HepG2 (cell line): ENCODE measurements at regions not wholly inside any gene's neighbourhood (a gene's known extent, or its start where the extent isn't known, plus 50 kb on each side); places are given as distances from the start of the nearest gene placed in this dataset.

Source experiments
- ATAC-seq: fragments of 200-7000 bp; cut with Tn5 transposase; 3 replicates; pipeline ENCODE4 v1.9.1; 2020; ENCODE audit warnings: mild to moderate bottlenecking, moderate library complexity
- BruUV-seq: library from RNA; stranded (reverse); fragments of 400-500 nt; replicated peaks from 2 replicates; lab custom pipeline; 2021; lab: Mats Ljungman, UMichigan
- CTCF ChIA-PET: fragments of 300-600 bp; formaldehyde crosslinking; extraction: SDS; loops from one replicate; lab custom pipeline; 2021; ENCODE audit warnings: low total read pairs, inconsistent platforms, low intra/inter-chr PET ratio; lab: Yijun Ruan, JAX
- POLR2A ChIA-PET: fragments of 350-600 bp; sonication (Branson Sonifier 250); formaldehyde crosslinking; loops from one replicate; lab custom pipeline; 2020; ENCODE audit warnings: antibody characterized with exemption, inconsistent platforms; lab: Yijun Ruan, JAX
- DNase-seq: peaks from one replicate; pipeline ENCODE4 v3.0.0-alpha.2; 2015; ENCODE audit warnings: low spot score
- FAIRE-seq: peaks from 3 replicates; lab custom pipeline; 2011; peaks lifted over from hg19 to GRCh38; lab: Jason Lieb, UNC
- H2AFZ ChIP-seq: one replicate; pipeline ENCODE4 v1.6.1; 2011; ENCODE audit warnings: low read length, inconsistent platforms
- H3K27ac ChIP-seq: fragments of 300-600 bp; 3 replicates; pipeline ENCODE4 v1.8.0; 2011; ENCODE audit warnings: mixed run types, mild to moderate bottlenecking, mixed read lengths, low read length, inconsistent platforms; ENCODE audit not compliant: insufficient read depth; ENCODE audit errors: extremely low read length
- H3K27me3 ChIP-seq, 2 experiments: fragments of 200-600 bp in 1 of 2; 2 replicates in 1 of 2; 3 replicates in 1 of 2; pipeline versions ENCODE4 v1.6.0 to v1.8.0; 2011; ENCODE audit warnings: low read length in 2 of 2, mild to moderate bottlenecking in 2 of 2, moderate library complexity in 2 of 2, inconsistent platforms in 1 of 2; ENCODE audit not compliant: insufficient read depth in 2 of 2, control insufficient read depth in 1 of 2
- H3K36me3 ChIP-seq, 2 experiments: fragments of 200-600 bp in 1 of 2; replicated peaks in 1 of 2; 2 replicates in 1 of 2; 3 replicates in 1 of 2; pipeline versions ENCODE4 v1.5.1 to v1.8.0; 2011; ENCODE audit warnings: low read length in 2 of 2, inconsistent platforms in 1 of 2; ENCODE audit not compliant: insufficient read depth in 2 of 2, control insufficient read depth in 1 of 2
- H3K4me1 ChIP-seq: 2 replicates; pipeline ENCODE4 v1.5.1; 2012; ENCODE audit warnings: low read length, inconsistent platforms; ENCODE audit not compliant: insufficient read depth
- H3K4me2 ChIP-seq: 2 replicates; pipeline ENCODE4 v1.6.0; 2011; ENCODE audit warnings: low read depth, low read length, inconsistent platforms
- H3K4me3 ChIP-seq, 3 experiments: fragments of 200-600 bp in 1 of 3; sonication (generic), shearing (Covaris generic) in 1 of 3; replicated peaks in 1 of 3; 2 replicates each; pipeline ENCODE4 v1.5.1; 2011 to 2016; ENCODE audit warnings: low read length in 3 of 3, inconsistent platforms in 2 of 3, low read depth in 2 of 3, mild to moderate bottlenecking in 2 of 3, control low read depth in 1 of 3, mixed read lengths in 1 of 3; ENCODE audit not compliant: insufficient read depth in 1 of 3
- H3K79me2 ChIP-seq: one replicate; pipeline ENCODE4 v1.6.1; 2011; ENCODE audit warnings: low read length, inconsistent platforms; ENCODE audit not compliant: insufficient read depth
- H3K9ac ChIP-seq: 2 replicates; pipeline ENCODE4 v1.6.0; 2011; ENCODE audit warnings: mild to moderate bottlenecking, low read depth, low read length, inconsistent platforms; ENCODE audit not compliant: insufficient read depth
- H3K9me3 ChIP-seq: 2 replicates; pipeline ENCODE4 v1.5.1; 2012; ENCODE audit warnings: mild to moderate bottlenecking, low read length
- H4K20me1 ChIP-seq: 2 replicates; pipeline ENCODE4 v1.6.0; 2011; ENCODE audit warnings: inconsistent platforms, mild to moderate bottlenecking, low read length, moderate library complexity; ENCODE audit not compliant: insufficient read depth
- BCL3 ChIP-seq: sonication (generic); formaldehyde crosslinking; IDR thresholded peaks from 2 replicates; pipeline ENCODE4 v1.5.1; 2020; ENCODE audit warnings: mild to moderate bottlenecking, missing genetic modification reagents, moderate library complexity
- CHCHD3 ChIP-seq: sonication (generic); formaldehyde crosslinking; IDR thresholded peaks from 2 replicates; pipeline ENCODE4 v1.8.0; 2022; ENCODE audit warnings: mild to moderate bottlenecking, missing genetic modification reagents, moderate library complexity
- EZH2 ChIP-seq: conservative IDR thresholded peaks from 2 replicates; pipeline ENCODE4 v1.6.1; 2012; ENCODE audit warnings: mild to moderate bottlenecking, low read depth, low read length, moderate library complexity
- GZF1 ChIP-seq: sonication (generic); formaldehyde crosslinking; IDR thresholded peaks from 2 replicates; pipeline ENCODE4 v1.5.1; 2020; ENCODE audit warnings: mild to moderate bottlenecking, missing genetic modification reagents
- HOXA5 ChIP-seq: sonication (generic); formaldehyde crosslinking; IDR thresholded peaks from 2 replicates; pipeline ENCODE4 v1.4.0; 2020; ENCODE audit warnings: missing genetic modification reagents
- NBN ChIP-seq: fragments of 450-650 bp; conservative IDR thresholded peaks from 2 replicates; pipeline ENCODE4 v1.6.1; 2017
- NCOA5 ChIP-seq: sonication (generic); formaldehyde crosslinking; IDR thresholded peaks from 2 replicates; pipeline ENCODE4 v1.4.0; 2020; ENCODE audit warnings: missing genetic modification reagents
- RBM39 ChIP-seq: fragments of 200-400 bp; formaldehyde crosslinking; IDR thresholded peaks from one replicate; pipeline ENCODE4 v1.6.1; 2018; ENCODE audit warnings: antibody characterized with exemption, mild to moderate bottlenecking, low read depth, low read length; ENCODE audit not compliant: poor library complexity, severe bottlenecking
- SIX4 ChIP-seq: sonication (generic); formaldehyde crosslinking; IDR thresholded peaks from 2 replicates; pipeline ENCODE4 v1.4.0; 2020; ENCODE audit warnings: missing genetic modification reagents
- SP2 ChIP-seq: sonication (generic); formaldehyde crosslinking; IDR thresholded peaks from 2 replicates; pipeline ENCODE4 v1.5.1; 2020; ENCODE audit warnings: mild to moderate bottlenecking, missing genetic modification reagents
- SRSF9 ChIP-seq: fragments of 200-400 bp; formaldehyde crosslinking; IDR thresholded peaks from 2 replicates; pipeline ENCODE4 v1.6.1; 2018; ENCODE audit warnings: borderline replicate concordance, mild to moderate bottlenecking, low read depth, low read length; ENCODE audit not compliant: insufficient read depth, poor library complexity, severe bottlenecking
- ZBTB20 ChIP-seq: sonication (generic); formaldehyde crosslinking; IDR thresholded peaks from 2 replicates; pipeline ENCODE4 v1.8.1; 2023; ENCODE audit warnings: missing genetic modification reagents, low read depth, mild to moderate bottlenecking, borderline replicate concordance
- ZFP37 ChIP-seq: sonication (generic); formaldehyde crosslinking; IDR thresholded peaks from 2 replicates; pipeline ENCODE4 v1.4.0; 2020; ENCODE audit warnings: missing genetic modification reagents, borderline replicate concordance
- ZNF138 ChIP-seq: sonication (generic); formaldehyde crosslinking; IDR thresholded peaks from 2 replicates; pipeline ENCODE4 v1.5.0; 2020; ENCODE audit warnings: mild to moderate bottlenecking, low read depth, missing genetic modification reagents
- ZNF317 ChIP-seq: sonication (generic); formaldehyde crosslinking; IDR thresholded peaks from 2 replicates; pipeline ENCODE4 v1.5.0; 2020; ENCODE audit warnings: mild to moderate bottlenecking, missing genetic modification reagents
- ZNF530 ChIP-seq: sonication (generic); formaldehyde crosslinking; IDR thresholded peaks from 2 replicates; pipeline ENCODE4 v1.5.0; 2020; ENCODE audit warnings: low read depth, mild to moderate bottlenecking, missing genetic modification reagents
- ZNF598 ChIP-seq: sonication (generic); formaldehyde crosslinking; IDR thresholded peaks from 2 replicates; pipeline ENCODE4 v1.5.1; 2020; ENCODE audit warnings: mild to moderate bottlenecking, missing genetic modification reagents, borderline replicate concordance
- ZNF629 ChIP-seq: sonication (generic); formaldehyde crosslinking; conservative IDR thresholded peaks from 2 replicates; pipeline ENCODE4 v1.5.0; 2020; ENCODE audit warnings: missing genetic modification reagents
- ZNF776 ChIP-seq: sonication (generic); formaldehyde crosslinking; IDR thresholded peaks from 2 replicates; pipeline ENCODE4 v1.4.0; 2020; ENCODE audit warnings: mild to moderate bottlenecking, missing genetic modification reagents
- WGBS: methylation state at CpG from one replicate; pipeline ENCODE4 v1.1.6; 2017; ENCODE audit warnings: low lambda C conversion rate; 5-methylcytosine and 5-hydroxymethylcytosine counted together
- in situ Hi-C: cut with HindIII; loops from 2 replicates; pipeline ENCODE4 v1.10.0; 2017; ENCODE audit warnings: low pct_unique_long_range_greater_than_20kb; ENCODE audit not compliant: extremely low pct_ligation_motif_present
- intact Hi-C: fragments of 100-400 bp; cut with micrococcal nuclease; formaldehyde crosslinking; loops from one replicate; pipeline ENCODE4 v1.10.0; 2022; ENCODE audit not compliant: unreplicated experiment

GRCh38 chr3:88725440-88726165, 381.8 kb upstream of the EPHA3 start:
- WGBS, result 1% methylated on average over 2 of the region's 2 CpGs
- in situ Hi-C loops (no loop called here), intact Hi-C loops (no loop called here)
- Histone ChIP-seq H2AFZ (no peak overlapping the region), H3K9ac (no peak overlapping the region), H3K4me3 (no peak overlapping the region), H3K36me3 (no peaks in the 10 kb centered on the region), H3K79me2 (no peaks in the 10 kb centered on the region), H3K9me3 (no peaks in the 10 kb centered on the region), H3K27ac (no peak overlapping the region), H3K27me3 (no peaks in the 10 kb centered on the region), H3K4me2 (no peak overlapping the region), H4K20me1 (no peaks in the 10 kb centered on the region), H3K4me1 (no peaks in the 10 kb centered on the region)
- CTCF ChIA-PET, result no interaction called here
- ATAC-seq (no peak), DNase-seq (no peak), FAIRE-seq (no peak)
- POLR2A ChIA-PET, result no interaction called here
- BruUV-seq, result no TSS peak
- TF ChIP-seq BCL3 (CRISPR knock-in tag), result no peak
- TF ChIP-seq ZNF317 (CRISPR knock-in tag), result no peak
- no peak for TF ChIP-seq ZNF629 (CRISPR knock-in tag)
- TF ChIP-seq SRSF9, result no peak
- TF ChIP-seq GZF1 (CRISPR knock-in tag), result no peak
- TF ChIP-seq SP2, result no peak

- Histone ChIP-seq H3K79me2 (no peaks in the 10 kb centered on the region), H3K4me1 (no peaks in the 10 kb centered on the region), H3K36me3 (no peaks in the 10 kb centered on the region), H3K9ac (no peak overlapping the region), H3K27ac (no peak overlapping the region), H4K20me1 (no peaks in the 10 kb centered on the region), H3K9me3 (no peaks in the 10 kb centered on the region), H2AFZ (no peak overlapping the region), H3K4me3 (no peak overlapping the region), H3K27me3 (no peaks in the 10 kb centered on the region), H3K4me2 (no peak overlapping the region)
- WGBS, result 5% methylated on average over 9 of the region's 9 CpGs
- ChIA-PET POLR2A (no interaction called here), CTCF (no interaction called here)
- intact Hi-C loops, result no loop called here
- no TSS peak for BruUV-seq
- ATAC-seq (no peak), DNase-seq (no peak), FAIRE-seq (no peak)
- in situ Hi-C loops, result no loop called here
- TF ChIP-seq HOXA5 (CRISPR knock-in tag) (no peak), ZNF598 (CRISPR knock-in tag) (no peak), ZFP37 (CRISPR knock-in tag) (no peak), ZNF776 (no peak), EZH2 (no peak), RBM39 (no peak), NCOA5 (CRISPR knock-in tag) (no peak), SRSF9 (no peak), NBN (no peak), SIX4 (CRISPR knock-in tag) (no peak), ZNF530 (no peak), CHCHD3 (CRISPR knock-in tag) (no peak), ZBTB20 (no peak), ZNF138 (CRISPR knock-in tag) (no peak)
Measured at GRCh38 chr3:88732186-88732585, 375.2 kb upstream of the EPHA3 start.
